Astrocyte of the spinal cord (primary cell): ENCODE measurements at regions not wholly inside any gene's neighbourhood (a gene's known extent, or its start where the extent isn't known, plus 50 kb on each side); places are given as distances from the start of the nearest gene placed in this dataset.

Source experiments
- DNase-seq: peaks from one replicate; pipeline ENCODE4 v3.0.0; 2011; ENCODE audit warnings: low read depth, low spot score
- H3K4me3 ChIP-seq: 2 replicates; pipeline ENCODE4 v1.5.1; 2011; ENCODE audit warnings: low read depth, mild to moderate bottlenecking, low read length, moderate library complexity
- in situ Hi-C: cut with HindIII; loops from 2 replicates; pipeline ENCODE4 v1.10.0; 2017; ENCODE audit warnings: low sequenced_read_pairs
- TF ChIP-seq, protein P1 (sequence below): IDR thresholded peaks from 2 replicates; pipeline ENCODE4 v1.5.1; 2012; ENCODE audit warnings: low read depth, mild to moderate bottlenecking, low read length, inconsistent platforms

DNA sequence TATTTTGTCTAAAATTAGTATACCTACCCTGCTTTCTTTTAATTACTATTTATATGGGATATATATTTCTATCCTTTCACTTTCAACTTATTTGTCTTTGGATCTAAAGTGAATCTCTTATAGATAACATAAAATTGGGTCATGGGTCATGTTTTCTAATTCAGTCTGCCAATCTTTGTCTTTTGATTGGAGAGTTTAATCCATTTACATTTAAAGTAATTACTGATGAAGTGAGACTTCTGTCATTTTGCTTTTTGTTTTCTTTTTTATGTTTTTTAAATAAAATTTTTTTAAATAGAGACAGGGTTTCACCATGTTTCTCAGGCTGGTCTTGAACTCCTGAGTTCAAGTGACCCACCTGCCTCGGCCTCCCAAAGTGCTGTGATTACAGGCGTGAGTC, 50.5 kb upstream of the PRDM1 start:
- in situ Hi-C loops = no loop called here
- TF ChIP-seq, protein P1, sequence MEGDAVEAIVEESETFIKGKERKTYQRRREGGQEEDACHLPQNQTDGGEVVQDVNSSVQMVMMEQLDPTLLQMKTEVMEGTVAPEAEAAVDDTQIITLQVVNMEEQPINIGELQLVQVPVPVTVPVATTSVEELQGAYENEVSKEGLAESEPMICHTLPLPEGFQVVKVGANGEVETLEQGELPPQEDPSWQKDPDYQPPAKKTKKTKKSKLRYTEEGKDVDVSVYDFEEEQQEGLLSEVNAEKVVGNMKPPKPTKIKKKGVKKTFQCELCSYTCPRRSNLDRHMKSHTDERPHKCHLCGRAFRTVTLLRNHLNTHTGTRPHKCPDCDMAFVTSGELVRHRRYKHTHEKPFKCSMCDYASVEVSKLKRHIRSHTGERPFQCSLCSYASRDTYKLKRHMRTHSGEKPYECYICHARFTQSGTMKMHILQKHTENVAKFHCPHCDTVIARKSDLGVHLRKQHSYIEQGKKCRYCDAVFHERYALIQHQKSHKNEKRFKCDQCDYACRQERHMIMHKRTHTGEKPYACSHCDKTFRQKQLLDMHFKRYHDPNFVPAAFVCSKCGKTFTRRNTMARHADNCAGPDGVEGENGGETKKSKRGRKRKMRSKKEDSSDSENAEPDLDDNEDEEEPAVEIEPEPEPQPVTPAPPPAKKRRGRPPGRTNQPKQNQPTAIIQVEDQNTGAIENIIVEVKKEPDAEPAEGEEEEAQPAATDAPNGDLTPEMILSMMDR = no peak
- DNase-seq = no peak
- no peak overlapping the region for H3K4me3 ChIP-seq

GRCh38 chr6:106033806-106034205, 52.3 kb upstream of the PRDM1 start:
- TF ChIP-seq, protein P1 = no peak
- DNase-seq = no peak
- in situ Hi-C loops = no loop called here
- H3K4me3 ChIP-seq = no peak overlapping the region

DNA sequence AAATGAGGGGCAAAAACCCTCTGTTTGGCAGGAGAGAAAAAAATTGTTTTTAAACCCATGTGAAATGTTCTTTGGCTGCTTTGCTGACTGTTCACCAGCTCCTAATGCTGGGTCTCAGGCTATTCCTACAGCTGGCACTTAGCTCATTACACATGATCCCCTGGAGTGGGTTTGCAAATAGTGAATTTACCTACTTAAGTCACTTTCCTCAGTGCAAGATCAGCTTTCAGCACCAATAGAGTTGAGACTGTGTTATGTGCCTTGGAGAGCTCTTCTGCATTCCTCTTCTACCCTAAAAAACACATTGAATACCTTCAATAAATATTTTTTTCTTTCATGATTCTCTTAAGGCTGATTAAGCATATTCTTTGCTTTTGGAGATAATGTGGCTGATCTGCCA, 58.4 kb upstream of the PRDM1 start:
- TF ChIP-seq, protein P1 = no peak
- in situ Hi-C loops = no loop called here
- no peak for DNase-seq
- no peak overlapping the region for H3K4me3 ChIP-seq

DNA sequence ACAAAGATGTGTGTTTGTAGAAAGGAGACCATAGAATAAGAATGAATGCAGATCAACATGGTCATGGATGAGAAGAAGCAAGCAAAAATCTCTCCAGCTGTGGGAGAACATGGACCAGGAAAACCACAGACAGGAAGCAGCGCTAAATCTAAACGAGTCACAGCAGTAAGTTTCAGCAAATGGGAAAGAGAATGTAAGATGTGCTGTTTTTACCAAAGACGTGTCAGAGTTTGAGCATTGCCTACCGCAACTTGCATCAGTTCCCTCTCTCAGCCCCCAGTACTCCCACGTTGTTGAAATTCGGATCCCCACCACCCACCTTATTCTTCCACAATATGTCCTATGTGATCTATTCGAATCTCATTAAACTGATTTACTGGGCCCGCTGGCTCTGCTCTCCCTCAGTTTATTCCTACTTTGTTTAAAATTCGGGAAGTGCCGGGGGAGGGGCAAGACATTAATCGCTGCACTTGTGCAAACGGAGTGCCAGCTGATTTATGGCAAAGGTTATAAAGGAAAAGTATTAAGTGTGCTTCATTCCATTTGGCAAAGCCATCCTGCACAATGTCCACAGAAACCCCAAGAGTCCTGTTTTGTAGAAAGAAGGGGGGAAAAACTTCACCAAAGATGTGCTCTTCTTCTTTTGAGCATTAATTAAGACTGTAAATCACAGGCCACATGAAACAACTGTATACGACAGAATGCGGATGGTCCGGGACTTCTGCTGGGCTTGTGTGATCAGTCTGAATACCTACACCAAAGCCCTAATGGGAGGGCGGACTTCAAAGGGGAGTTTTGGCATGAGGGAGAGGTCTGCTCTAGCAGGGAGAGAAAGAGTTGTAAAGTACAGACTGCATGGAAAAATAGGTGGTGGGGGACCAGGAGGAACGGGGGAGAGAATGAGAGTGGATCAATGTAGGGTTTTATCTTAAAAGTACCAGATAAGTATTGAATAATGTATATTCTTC, 59.1 kb upstream of the PRDM1 start:
- TF ChIP-seq, protein P1 = no peak
- H3K4me3 ChIP-seq = no peak overlapping the region
- DNase-seq = peak; percentile 35
- in situ Hi-C loops = no loop called here

DNA sequence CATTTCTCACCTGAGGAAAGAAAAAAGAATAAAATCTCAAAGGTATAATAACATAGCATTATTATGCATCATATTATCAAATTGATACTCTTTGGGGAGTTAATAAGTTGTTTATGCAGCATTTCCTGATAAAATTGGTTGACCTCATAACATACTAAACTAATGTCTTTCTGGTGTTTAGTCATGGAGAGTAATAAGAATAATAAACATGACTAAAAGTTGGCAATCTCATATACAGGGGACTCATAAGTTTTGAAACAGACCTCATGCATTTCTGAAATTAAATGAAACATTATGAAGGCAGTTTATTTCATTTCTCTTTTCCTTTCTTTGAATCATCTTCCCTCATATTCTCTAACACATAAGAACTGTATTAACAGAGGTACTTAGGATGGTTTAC, 60.5 kb upstream of the PRDM1 start:
- in situ Hi-C loops = no loop called here
- TF ChIP-seq, protein P1 = no peak
- DNase-seq = peak; percentile 13
- H3K4me3 ChIP-seq = no peak overlapping the region

DNA sequence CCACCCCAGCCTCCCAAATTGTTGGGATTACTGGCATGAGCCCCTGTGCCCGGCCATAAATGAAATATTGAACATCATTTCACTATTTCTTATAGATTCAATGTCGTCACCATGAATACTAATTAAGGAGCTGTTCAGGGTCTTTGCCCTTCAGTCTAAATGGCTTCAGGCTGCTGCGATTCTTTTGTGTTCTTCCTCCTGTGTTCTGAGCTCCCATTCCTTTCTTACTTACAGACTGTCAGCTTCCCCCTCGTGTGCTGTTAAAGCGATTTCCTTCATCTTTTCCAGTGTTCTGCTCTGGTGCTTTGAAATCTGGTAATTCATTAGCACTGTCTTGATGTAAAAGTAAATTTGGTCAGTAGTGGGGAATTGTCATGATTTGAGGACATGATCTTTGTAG, 63.3 kb upstream of the PRDM1 start:
- no peak for DNase-seq
- TF ChIP-seq, protein P1 = no peak
- H3K4me3 ChIP-seq = no peak overlapping the region
- in situ Hi-C loops = no loop called here
